IPS DF 19.7 (cell line): ENCODE measurements at regions not wholly inside any gene's neighbourhood (a gene's known extent, or its start where the extent isn't known, plus 50 kb on each side); places are given as distances from the start of the nearest gene placed in this dataset.

Source experiments
- DNase-seq: peaks from one replicate; pipeline ENCODE4 v3.0.0-alpha.2; 2013; ENCODE audit warnings: low read depth, low spot score

DNA sequence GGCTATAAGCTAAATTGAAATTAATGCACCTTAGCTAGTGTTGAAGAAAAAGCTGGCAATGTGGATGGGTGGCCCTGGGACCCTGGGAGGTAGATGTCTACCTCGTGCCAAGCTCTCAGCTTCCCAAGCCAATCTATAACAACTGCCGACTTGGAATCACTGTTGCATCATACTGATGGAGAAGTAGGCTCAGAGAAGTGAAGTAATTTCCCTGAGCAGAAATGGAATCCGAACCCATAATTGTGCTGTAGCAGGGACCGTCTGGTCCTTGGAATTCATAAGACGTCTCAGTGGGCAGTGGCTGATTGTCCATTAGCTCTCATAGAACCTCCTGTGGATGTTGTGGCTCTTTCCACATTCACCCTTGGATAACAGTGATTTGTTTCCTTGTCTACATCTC lies 196.6 kb downstream of the RAB11FIP4 start:
- DNase-seq: no peak
